Fibroblast of lung (primary cell): ENCODE measurements at regions not wholly inside any gene's neighbourhood (a gene's known extent, or its start where the extent isn't known, plus 50 kb on each side); places are given as distances from the start of the nearest gene placed in this dataset.

ENCODE experiments used
- EZH2 ChIP-seq: IDR thresholded peaks from 2 replicates; pipeline ENCODE4 v1.5.1; 2012; ENCODE audit warnings: low read length, control low read depth, mild to moderate bottlenecking; ENCODE audit errors: missing control alignments
- TF ChIP-seq, protein P1 (sequence below), 2 donors: IDR thresholded peaks in 1 of 2; conservative IDR thresholded peaks in 1 of 2; 1 replicate in 1 of 2; 2 replicates in 1 of 2; pipeline ENCODE4 v1.5.1; 2011 to 2012; ENCODE audit warnings: low read length in 2 of 2, control low read depth in 1 of 2, inconsistent platforms in 1 of 2, low read depth in 1 of 2, mild to moderate bottlenecking in 1 of 2

DNA sequence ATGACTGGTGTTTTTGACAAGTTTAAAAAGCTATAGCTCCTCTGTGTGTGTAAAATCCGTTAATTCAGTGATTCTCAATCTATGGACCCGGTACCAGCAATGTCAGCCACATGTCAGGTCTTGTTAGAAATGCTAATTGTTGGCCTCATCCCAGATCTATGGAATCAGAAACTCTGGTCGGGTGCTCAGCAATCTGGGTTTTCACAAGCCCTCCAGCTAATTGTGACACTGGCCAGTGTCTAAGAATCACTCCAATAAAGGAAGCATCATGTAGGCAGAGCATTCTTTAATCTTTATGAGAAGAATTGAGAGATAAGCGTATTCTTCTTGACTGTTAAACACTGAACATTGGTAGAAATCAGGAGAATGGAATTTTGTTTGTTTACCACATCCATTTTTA, 1498.2 kb upstream of the TENM3 start:
- TF ChIP-seq, protein P1, sequence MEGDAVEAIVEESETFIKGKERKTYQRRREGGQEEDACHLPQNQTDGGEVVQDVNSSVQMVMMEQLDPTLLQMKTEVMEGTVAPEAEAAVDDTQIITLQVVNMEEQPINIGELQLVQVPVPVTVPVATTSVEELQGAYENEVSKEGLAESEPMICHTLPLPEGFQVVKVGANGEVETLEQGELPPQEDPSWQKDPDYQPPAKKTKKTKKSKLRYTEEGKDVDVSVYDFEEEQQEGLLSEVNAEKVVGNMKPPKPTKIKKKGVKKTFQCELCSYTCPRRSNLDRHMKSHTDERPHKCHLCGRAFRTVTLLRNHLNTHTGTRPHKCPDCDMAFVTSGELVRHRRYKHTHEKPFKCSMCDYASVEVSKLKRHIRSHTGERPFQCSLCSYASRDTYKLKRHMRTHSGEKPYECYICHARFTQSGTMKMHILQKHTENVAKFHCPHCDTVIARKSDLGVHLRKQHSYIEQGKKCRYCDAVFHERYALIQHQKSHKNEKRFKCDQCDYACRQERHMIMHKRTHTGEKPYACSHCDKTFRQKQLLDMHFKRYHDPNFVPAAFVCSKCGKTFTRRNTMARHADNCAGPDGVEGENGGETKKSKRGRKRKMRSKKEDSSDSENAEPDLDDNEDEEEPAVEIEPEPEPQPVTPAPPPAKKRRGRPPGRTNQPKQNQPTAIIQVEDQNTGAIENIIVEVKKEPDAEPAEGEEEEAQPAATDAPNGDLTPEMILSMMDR (conservative IDR thresholded peaks at IDR 0.05 in 1 of 2, IDR thresholded peaks at IDR 0.05 in 1 of 2; ENCODE audit: low read depth in 1 of 2, low read length in 2 of 2), result no peak
- TF ChIP-seq EZH2, result no peak
